GM18870 (cell line): ENCODE measurements at regions not wholly inside any gene's neighbourhood (a gene's known extent, or its start where the extent isn't known, plus 50 kb on each side); places are given as distances from the start of the nearest gene placed in this dataset.

Experiments
- ATAC-seq: cut with Tn5 transposase; IDR thresholded peaks from one replicate; pipeline ENCODE4 v1.9.1; 2021; ENCODE audit warnings: moderate library complexity; ENCODE audit not compliant: unreplicated experiment

DNA sequence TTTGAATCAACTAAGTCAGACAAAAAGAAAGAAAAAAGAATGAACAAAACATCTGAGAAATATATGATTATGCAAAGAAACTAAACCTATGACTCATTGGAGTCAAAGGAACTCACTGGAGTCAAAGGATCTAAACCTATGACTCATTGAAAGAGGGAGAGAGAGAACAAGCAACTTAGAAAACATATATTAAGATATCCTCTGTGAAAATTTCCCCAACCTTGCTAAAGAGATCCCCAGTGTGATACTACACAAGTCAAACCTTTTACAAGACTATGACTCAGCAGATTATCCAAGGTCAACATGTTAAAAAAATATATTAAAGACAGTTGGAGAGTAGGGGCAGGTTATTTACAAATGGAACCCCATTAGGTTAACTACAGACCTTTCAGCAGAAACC lies 1538.3 kb downstream of the NCAM2 start:
- no peak for ATAC-seq

DNA sequence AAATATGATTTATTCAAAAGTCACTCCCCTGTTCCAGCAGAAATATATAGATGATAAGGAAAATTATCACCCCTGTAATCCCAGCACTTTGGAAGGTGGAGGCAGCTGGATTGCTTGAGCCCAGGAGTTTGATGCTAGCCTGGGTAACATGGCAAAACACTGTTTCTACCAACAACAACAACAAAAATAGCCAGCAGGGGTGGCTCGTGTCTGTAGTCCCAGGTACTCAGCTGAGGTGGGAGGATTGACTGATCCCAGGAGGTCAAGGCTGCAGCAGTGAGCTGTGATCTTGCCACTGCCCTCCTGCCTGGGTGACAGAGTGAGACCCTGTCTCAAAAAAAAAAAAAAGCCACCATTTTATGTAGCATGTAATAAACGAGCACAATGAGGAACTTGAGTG lies 1546.5 kb downstream of the NCAM2 start:
- ATAC-seq: no peak

- no peak for ATAC-seq
Observed at GRCh38 chr21:22552390-22552789, 1554.2 kb downstream of the NCAM2 start.

DNA sequence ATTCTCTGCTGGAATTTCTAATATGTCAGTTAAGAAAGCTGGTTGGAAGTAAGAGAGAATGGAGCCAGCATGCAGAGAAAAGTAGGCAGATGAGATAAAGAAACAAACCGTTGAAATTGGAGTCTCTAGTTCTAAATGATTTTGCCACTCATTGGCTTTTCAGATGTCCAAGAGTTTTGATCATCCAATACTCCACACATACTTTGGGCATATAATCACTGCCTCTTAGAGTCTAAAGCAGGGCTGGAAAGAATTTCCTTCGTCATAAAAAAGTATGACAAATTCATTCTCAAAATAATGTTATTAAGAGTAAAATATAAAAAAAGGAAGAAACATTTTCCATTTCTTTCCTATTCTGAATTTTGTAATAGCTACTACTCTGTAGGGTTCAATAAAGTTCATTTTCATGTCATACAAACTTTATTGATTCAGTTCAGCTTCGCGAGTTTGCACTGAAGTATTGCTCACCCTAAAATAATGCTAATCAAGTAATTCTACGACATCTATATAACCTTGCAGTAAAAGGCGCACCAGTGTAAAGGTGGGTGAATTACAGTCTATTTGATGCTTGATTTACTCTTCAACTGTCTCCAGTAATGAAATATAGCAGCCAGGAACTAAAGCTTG lies 1556.6 kb downstream of the NCAM2 start:
- no peak for ATAC-seq

- no peak for ATAC-seq
Observed at GRCh38 chr21:22556829-22557228, 1558.6 kb downstream of the NCAM2 start.

DNA sequence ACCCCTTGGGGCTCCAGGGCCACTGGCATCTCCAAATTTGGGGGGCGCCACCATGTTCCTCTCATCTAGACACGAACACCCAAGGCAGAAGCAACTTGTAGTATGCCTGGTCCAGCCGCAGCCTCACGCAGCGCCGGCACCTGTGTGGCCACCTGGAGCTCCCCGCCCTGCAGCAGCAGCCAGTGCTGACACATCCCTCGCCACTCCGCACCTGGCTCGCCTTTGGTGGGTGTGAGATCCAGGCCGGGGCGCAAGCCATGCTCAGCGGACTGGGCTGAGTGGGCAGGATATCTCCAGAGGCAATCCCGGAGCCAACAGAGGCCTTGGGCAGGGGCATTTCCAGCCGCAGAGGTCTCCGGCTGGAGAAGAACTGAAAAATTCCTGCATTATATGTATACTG lies 1563.7 kb downstream of the NCAM2 start:
- no peak for ATAC-seq

DNA sequence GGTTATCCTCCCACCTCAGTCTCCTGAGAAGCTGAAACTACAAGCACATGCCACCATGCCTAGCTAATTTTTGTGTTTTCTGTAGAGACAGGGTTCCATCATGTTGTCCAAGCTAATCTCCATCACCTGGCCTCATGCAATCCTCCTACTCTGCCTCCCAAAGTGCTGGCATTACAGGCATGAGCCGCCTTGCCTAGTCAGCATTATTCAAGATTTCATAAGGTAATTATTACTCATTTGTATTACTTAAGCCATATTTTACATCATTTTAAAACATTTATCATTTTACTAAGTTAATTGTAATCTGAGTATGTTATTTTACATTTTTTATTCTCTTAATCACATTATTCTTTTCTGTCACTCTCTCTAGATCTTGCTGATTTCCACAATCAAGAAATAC lies 1575.6 kb downstream of the NCAM2 start:
- no peak for ATAC-seq

- no peak for ATAC-seq
Observed at GRCh38 chr21:22575165-22575584, 1577.0 kb downstream of the NCAM2 start.

DNA sequence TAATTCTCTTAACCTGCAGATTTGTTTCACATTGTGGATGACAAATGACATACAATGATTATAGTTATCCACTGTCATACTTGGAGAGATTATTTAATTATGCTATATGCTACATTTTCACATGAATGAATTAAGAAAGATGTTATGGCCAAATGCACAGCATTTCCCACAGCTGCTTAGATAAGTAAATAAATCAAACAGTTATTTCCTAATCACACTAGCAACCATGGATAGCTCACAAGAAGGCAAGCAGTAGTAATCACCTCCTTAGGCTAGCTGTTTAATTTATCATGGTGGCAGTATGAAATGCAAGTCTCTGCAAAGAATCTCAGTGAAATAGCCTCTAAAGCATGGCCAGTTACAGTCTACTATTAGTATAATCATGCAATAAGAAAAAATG lies 1581.5 kb downstream of the NCAM2 start:
- no peak for ATAC-seq

GRCh38 chr21:22582026-22582425 lies 1583.8 kb downstream of the NCAM2 start:
- ATAC-seq: no peak

DNA sequence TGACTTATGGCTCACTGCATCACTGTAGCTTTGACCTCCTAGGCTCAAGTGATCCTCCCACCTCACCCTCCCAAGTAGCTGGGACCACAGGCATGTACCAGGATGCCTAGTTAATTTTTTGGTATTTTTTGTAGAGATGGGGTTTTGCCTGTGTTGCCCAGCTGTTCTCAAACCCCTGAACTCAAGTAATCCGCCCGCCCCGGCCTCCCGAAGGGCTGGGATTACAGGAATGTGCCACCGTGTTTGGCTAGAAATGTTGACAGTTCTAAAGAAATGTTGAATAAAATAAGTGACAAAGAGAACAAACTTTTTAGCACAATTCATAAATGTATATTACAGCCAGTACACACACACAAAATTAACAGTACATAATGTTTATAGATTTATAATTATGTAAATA lies 1586.1 kb downstream of the NCAM2 start:
- no peak for ATAC-seq

DNA sequence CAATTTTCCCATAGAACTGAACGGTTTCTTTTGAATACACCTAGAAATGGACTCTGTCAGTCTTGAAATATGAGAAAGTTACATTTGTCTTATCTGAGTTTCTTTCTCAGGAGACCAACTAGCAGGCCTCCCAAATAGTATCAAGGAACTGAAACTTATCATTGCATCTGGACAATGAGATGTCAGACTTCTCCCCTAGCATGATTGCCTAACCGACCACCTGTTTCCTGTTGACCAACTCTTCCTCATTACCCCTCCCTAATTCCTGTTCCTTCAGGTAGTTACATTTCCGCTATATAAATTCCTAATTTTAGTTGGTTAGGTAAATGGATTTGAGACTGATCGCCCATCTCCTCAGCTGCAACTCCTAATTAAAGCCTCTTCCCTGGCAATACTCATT lies 1587.3 kb downstream of the NCAM2 start:
- ATAC-seq: no peak

GRCh38 chr21:22597660-22598255 lies 1599.5 kb downstream of the NCAM2 start:
- no peak for ATAC-seq

- no peak for ATAC-seq
Observed at GRCh38 chr21:22609802-22610201, 1611.6 kb downstream of the NCAM2 start.

GRCh38 chr21:22627911-22628310 lies 1629.7 kb downstream of the NCAM2 start:
- ATAC-seq: no peak

DNA sequence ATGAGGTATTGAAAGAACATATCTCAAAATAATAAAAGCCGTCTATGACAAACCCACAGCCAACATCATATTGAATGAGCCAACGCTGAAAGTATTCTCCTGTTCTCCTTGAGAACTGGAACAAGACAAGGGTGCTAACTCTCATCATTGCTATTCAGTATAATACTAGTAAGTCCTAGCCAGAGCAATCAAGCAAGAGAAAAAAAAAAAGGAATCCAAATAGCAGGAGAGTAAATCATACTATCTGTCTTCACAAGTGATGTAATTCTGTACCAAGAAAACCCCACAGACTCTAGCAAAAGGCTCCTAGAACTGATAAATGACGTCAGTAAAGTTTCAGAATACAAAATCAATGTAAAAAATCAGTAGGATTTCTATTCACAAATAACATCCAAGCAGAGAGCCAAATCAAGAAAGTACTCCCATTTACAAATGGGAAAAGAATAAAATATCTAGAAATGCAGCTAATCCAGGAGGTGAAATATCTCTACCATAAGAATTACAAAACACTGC lies 1632.8 kb downstream of the NCAM2 start:
- ATAC-seq: no peak

GRCh38 chr21:22632176-22632575 lies 1634.0 kb downstream of the NCAM2 start:
- no peak for ATAC-seq

DNA sequence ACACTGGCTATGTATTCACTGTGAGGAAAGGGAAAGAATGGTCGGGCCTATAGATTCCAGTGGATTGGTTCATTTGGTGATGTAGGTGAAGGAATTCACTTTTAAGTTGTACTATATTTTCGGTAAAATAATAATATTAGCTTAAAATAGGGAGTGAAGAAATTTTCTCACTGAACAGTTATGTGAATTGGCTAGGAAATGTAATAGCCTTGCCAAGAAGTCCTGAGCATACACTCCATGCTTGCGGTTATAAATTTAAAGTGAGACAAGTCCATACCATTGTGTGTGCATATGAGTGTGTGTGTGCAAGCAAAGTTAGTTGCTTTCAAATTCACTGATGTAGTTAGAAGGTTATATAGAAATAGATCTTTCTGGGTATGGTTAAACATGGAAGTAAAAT lies 1651.0 kb downstream of the NCAM2 start:
- ATAC-seq: no peak

GRCh38 chr21:22650226-22650625 lies 1652.0 kb downstream of the NCAM2 start:
- no peak for ATAC-seq

GRCh38 chr21:22657781-22658180 lies 1659.6 kb downstream of the NCAM2 start:
- ATAC-seq: no peak

DNA sequence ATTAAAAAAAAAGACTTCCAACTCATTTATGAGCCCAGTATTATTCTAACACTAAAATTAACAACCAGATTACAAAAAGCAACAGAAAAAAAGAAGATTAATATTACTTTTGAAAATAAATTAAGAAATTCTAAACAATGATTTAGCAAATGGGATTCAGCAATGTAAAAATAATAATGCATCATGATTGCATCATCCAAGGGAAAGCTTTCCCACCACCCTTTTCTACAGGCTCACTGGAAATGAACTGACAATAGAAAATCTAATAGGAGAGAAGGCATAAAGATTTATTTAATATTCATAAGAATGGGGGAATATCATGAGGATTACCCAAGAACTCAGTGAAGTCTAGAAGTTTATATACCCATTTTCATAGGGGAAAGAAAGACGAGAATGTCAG lies 1671.9 kb downstream of the NCAM2 start:
- no peak for ATAC-seq

DNA sequence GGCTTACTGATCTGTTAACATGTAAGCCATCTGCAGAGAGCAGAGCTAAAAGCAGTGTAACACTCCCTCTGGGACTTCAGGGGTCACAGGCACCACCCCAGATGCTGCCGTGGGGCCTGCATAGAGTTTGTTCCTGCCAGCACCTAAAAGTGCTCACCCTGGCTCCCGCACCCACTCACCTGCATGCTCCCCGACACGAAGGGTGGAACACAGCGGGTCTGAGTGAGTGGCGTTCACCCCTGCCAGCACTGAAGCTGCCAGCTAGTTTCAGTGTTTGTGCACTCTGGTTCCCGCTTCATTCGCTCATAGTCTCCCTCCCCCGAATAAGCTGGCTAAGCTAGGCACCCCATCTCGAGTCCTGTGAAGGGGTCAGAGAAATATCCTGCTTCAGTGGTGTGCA lies 1681.0 kb downstream of the NCAM2 start:
- no peak for ATAC-seq

- no peak for ATAC-seq
Observed at GRCh38 chr21:22691658-22692057, 1693.4 kb downstream of the NCAM2 start.
